HEK293T (cell line): ENCODE measurements at regions not wholly inside any gene's neighbourhood (a gene's known extent, or its start where the extent isn't known, plus 50 kb on each side); places are given as distances from the start of the nearest gene placed in this dataset.

Experiments
- CTBP1 ChIP-seq: fragments of 450-650 bp; IDR thresholded peaks from 2 replicates; pipeline ENCODE4 v1.6.1; 2016; ENCODE audit warnings: borderline replicate concordance
- FOXA1 ChIP-seq: fragments of 450-650 bp; IDR thresholded peaks from 2 replicates; pipeline ENCODE4 v1.6.1; 2016; ENCODE audit warnings: mild to moderate bottlenecking
- FOXM1 ChIP-seq: fragments of 450-650 bp; IDR thresholded peaks from 2 replicates; pipeline ENCODE4 v1.6.1; 2017; ENCODE audit warnings: mild to moderate bottlenecking, borderline replicate concordance
- HDGF ChIP-seq: fragments of 450-650 bp; IDR thresholded peaks from 2 replicates; pipeline ENCODE4 v1.6.1; 2017; ENCODE audit warnings: antibody characterized with exemption, borderline replicate concordance
- TARDBP ChIP-seq: fragments of 450-650 bp; IDR thresholded peaks from 2 replicates; pipeline ENCODE4 v1.6.1; 2016
- ZNF384 ChIP-seq: fragments of 450-650 bp; IDR thresholded peaks from 2 replicates; pipeline ENCODE4 v1.6.1; 2016

- TF ChIP-seq CTBP1 (no peak), FOXA1 (no peak), TARDBP (no peak), ZNF384 (no peak), HDGF (no peak), FOXM1 (no peak)
Observed at GRCh38 chr6:12635813-12636212, 80.8 kb upstream of the PHACTR1 start.
